GM20000 (cell line): ENCODE measurements at regions not wholly inside any gene's neighbourhood (a gene's known extent, or its start where the extent isn't known, plus 50 kb on each side); places are given as distances from the start of the nearest gene placed in this dataset.

Source experiments
- DNase-seq: peaks from one replicate; pipeline ENCODE4 v3.0.0; 2012; ENCODE audit warnings: low spot score
- TF ChIP-seq, protein P1 (sequence below): IDR thresholded peaks from 2 replicates; pipeline ENCODE4 v1.5.1; 2012; ENCODE audit warnings: mild to moderate bottlenecking, control low read depth; ENCODE audit errors: extremely low read depth, missing control alignments

DNA sequence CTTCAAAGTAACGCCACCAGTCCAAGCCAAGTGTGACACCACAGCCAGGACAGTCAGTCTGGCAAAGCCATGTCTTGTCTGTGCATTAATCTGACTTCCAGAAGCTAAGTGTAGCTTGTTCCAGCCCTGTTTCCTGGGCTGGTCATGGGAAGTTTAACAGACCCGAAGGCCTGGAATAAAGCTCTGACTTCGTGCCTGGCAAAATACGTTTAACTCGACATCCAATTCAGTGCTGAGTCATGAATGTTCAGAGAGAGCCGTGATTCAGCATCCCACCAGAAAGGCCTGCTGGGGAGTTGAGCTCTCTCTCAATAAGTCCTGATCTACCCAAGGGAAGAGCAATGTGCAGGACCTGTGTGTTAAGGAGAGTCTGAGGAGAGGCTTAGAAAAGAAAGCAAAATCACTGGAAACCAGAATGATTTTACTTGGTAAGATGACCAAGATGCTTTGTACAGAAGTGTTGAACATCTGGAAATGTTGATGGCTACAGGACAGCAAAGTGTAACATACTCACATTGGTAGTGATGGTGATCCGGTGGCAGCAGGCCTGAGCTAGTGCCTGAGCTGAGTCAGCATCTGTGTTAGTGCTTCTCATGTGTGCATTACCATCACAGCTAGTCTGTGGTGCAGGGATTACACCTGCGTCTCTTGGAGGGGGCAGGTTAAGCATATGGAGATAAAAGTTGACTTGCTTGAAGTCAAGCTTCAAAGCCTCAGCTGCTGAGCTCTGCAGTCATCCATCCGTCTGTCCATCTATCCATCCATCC lies 743.7 kb upstream of the HS6ST1 start:
- DNase-seq, result no peak
- TF ChIP-seq, protein P1, sequence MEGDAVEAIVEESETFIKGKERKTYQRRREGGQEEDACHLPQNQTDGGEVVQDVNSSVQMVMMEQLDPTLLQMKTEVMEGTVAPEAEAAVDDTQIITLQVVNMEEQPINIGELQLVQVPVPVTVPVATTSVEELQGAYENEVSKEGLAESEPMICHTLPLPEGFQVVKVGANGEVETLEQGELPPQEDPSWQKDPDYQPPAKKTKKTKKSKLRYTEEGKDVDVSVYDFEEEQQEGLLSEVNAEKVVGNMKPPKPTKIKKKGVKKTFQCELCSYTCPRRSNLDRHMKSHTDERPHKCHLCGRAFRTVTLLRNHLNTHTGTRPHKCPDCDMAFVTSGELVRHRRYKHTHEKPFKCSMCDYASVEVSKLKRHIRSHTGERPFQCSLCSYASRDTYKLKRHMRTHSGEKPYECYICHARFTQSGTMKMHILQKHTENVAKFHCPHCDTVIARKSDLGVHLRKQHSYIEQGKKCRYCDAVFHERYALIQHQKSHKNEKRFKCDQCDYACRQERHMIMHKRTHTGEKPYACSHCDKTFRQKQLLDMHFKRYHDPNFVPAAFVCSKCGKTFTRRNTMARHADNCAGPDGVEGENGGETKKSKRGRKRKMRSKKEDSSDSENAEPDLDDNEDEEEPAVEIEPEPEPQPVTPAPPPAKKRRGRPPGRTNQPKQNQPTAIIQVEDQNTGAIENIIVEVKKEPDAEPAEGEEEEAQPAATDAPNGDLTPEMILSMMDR, result no peak

DNA sequence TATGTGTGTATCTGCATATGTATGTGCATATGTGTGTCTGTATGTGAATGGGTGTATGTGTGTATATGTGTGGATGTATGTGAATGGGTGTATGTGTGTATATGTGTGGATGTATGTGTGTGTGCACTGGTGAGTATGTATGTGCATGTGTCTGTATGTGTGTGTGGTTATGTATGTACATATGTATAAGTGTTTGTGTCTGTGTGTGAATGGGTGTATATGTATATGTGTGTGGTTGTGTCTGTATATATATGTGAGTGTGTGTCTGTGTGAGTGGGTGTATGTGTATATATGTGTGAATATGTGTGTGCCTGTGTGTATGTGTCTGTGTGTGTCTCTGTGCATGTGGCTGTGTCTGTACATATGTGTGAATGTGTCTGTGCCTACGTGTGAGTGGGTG lies 748.4 kb upstream of the HS6ST1 start:
- DNase-seq, result no peak
- TF ChIP-seq, protein P1, result no peak

DNA sequence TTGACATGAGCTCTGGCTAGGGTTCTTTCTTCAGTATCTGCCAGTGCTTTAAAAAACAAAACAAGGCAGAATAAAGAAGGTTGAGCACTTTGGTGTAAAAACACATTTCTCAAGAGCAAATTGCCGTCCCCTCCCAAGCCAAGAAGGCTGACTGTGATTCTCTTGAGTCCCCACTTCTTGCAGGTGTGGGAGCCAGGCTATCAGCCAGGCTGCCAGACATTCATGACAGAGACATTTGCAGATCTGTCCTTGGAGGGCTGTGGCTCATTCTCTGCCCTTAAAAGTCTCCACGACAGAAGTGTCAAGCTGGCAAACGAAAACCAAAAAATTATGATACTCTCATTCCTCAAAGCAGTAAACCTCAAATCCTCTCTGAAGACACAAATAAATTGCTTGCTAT lies 749.3 kb upstream of the HS6ST1 start:
- TF ChIP-seq, protein P1, result no peak
- DNase-seq, result no peak

DNA sequence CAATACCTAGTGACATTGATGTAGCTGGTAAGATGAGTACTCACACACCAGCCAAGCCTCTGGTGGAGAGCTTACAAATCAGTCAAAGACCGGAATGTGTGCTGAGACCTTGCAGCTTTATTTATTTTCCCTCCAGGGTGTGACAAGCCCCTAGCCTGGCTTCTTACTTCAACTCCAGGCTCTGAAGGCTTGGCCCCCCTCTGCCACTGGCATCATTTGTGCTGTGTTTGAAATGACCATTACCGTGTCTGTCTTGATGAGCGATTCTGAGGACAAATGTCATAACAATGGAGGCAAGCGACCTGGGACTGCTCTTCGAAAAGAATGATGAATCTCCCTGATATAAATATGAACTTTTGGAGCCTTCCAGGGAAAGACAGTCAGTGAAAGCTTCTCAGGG lies 749.9 kb upstream of the HS6ST1 start:
- TF ChIP-seq, protein P1, result no peak
- DNase-seq, result no peak

DNA sequence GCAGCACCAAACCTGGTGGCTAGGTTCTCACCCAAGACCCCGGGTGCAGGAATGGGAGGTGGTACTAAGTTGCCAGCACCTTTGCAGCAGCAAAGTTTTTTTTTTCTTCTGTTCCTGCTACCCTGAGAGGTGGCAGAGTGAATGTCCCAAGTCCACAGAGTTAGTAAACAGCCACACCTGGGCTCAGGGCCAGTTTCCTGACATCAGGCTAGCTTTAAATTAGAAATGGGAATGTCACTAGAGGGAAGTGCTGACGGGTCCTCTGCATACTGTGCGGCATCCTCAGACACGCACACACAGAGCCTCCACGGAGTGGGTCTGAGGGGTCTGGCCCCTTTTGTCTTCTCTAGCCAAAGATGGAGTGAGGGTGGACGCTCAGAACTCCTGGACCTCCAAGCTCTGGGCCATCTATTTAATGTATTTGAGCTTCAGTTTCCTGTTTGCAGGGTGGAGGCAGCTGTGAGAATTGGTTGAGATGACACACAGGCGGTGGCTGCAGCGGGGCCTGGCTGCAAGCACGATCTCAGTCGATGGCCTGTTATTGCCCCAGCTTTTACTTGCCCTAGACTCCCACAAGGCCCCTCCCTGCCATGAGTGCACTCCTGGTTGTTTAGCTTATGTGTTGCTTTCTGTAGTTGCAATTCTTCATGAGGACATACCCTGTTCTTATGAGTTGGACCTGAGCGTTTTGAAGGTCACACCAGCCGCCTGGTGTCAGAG lies 751.4 kb upstream of the HS6ST1 start:
- DNase-seq, result no peak

DNA sequence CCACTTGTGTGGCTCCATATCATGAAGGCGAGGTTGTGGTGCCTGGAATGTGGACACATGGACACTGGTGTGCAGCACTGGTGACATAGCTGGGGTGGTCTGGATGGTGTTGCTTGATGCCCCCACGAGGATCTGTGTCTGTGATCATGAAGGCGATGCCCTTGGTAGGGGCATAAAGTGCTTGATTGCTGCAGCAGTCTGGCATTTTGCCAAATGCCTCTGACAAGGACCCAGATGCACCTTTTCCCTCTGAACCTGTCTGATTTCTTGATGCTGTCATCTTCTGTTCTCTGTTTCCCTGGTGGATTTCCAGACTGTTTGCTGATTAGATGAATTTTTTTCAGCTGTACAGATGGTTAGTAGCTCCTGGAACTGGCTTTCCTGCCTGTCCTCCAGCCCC lies 752.0 kb upstream of the HS6ST1 start:
- TF ChIP-seq, protein P1, result no peak
- no peak for DNase-seq

More for the DNA sequence above, 751.4 kb upstream of the HS6ST1 start:
- TF ChIP-seq, protein P1, result no peak

DNA sequence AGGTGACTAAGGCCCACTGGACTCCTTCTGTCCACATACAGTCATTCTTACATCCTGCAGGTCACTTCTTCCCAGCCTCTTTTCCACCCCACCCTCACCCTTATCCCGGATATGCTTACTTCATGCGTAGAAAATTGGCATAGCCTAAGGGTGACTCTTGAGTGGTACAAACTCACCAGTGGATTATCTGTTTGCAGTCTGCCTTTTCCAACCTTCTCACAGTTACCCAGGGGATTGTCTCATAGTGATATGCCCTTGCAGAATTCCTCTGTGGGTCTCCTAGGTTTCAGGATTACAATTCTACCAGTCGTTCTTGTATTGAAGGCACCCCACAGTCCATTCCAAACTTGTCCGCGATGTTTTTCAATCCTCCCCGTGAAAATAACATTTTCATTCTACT lies 752.9 kb upstream of the HS6ST1 start:
- TF ChIP-seq, protein P1, result no peak
- DNase-seq, result no peak
